Lung (tissue), 11 donors: ENCODE measurements at regions not wholly inside any gene's neighbourhood (a gene's known extent, or its start where the extent isn't known, plus 50 kb on each side); places are given as distances from the start of the nearest gene placed in this dataset.

Experiments
- ATAC-seq: fragments of 200-7000 bp; cut with Tn5 transposase; one replicate; pipeline ENCODE4 v1.9.1; 2020; ENCODE audit warnings: moderate number of reproducible peaks; ENCODE audit not compliant: insufficient read depth, low FRiP score
- DNase-seq, 3 donors: peaks; one replicate each; pipeline ENCODE4 v3.0.0-alpha.2; 2013 to 2017
- H3K27ac ChIP-seq, 2 donors: one replicate each; pipeline ENCODE4 v1.5.1; 2013; ENCODE audit warnings: mild to moderate bottlenecking in 2 of 2, moderate library complexity in 2 of 2, control low read depth in 1 of 2, inconsistent platforms in 1 of 2, low read depth in 1 of 2, low read length in 1 of 2
- H3K27me3 ChIP-seq, 3 donors: one replicate each; pipeline ENCODE4 v1.5.1; 2013; ENCODE audit warnings: low read length in 2 of 3; ENCODE audit not compliant: control insufficient read depth in 3 of 3, insufficient read depth in 3 of 3
- H3K36me3 ChIP-seq, 4 donors: one replicate each; pipeline ENCODE4 v1.5.1; 2013; ENCODE audit warnings: low read length in 4 of 4, mild to moderate bottlenecking in 1 of 4, moderate library complexity in 1 of 4; ENCODE audit not compliant: control insufficient read depth in 4 of 4, insufficient read depth in 4 of 4
- H3K4me1 ChIP-seq, 5 donors: one replicate each; pipeline ENCODE4 v1.5.1; 2013; ENCODE audit warnings: low read length in 5 of 5, mild to moderate bottlenecking in 2 of 5, moderate library complexity in 1 of 5; ENCODE audit not compliant: control insufficient read depth in 5 of 5, insufficient read depth in 5 of 5
- H3K4me3 ChIP-seq: one replicate; pipeline ENCODE4 v1.5.1; 2013; ENCODE audit warnings: mild to moderate bottlenecking, control low read depth, moderate library complexity
- H3K9ac ChIP-seq, 2 donors: one replicate each; pipeline ENCODE4 v1.5.1; 2013; ENCODE audit warnings: low read length in 2 of 2, control low read depth in 1 of 2; ENCODE audit not compliant: insufficient read depth in 1 of 2
- H3K9me3 ChIP-seq, 4 donors: one replicate each; pipeline ENCODE4 v1.5.1; 2013; ENCODE audit warnings: low read length in 3 of 4, mild to moderate bottlenecking in 1 of 4, moderate library complexity in 1 of 4; ENCODE audit not compliant: control insufficient read depth in 4 of 4, insufficient read depth in 3 of 4
- WGBS, 2 donors: extraction: QIAGEN DNeasy Blood & Tissue Kit; methylation state at CpG; one replicate each; pipeline ENCODE4 v1.1.7; 2013; 5-methylcytosine and 5-hydroxymethylcytosine counted together
- TF ChIP-seq, protein P1 (sequence below): IDR thresholded peaks from 2 replicates; pipeline ENCODE4 v1.5.1; 2012; ENCODE audit warnings: mild to moderate bottlenecking; ENCODE audit errors: control extremely low read depth, extremely low read depth
- donor health status: control.
- donor health status: control.
- donor health status: Bipolar disorder and iron deficiency.
- donor health status: healthy.
- donor health status: DM: yes; HTN: yes; CAD: no.

DNA sequence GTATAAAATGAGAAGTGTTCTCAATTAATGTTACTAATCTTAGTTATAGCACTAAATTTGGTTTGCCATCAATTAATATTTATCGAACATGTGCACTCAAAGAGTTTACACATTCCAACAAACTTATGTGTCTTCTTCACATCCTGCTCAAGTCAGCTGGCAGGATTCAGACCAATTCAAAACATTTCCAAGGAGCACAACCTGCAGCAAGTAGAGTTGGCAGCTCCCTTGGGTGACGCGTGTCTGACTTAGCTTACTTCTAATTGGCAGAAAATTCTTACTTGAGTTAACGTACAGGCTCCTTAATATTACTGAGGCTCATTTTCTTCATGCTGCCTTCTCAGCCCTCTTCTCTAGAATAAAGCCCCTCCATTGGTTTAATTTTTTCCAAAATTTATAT, 110.4 kb upstream of the PFN2 start:
- Histone ChIP-seq H3K9ac (no peak overlapping the region), H3K27me3 (no peaks in the 10 kb centered on the region), H3K4me3 (no peak overlapping the region), H3K36me3 (peaks cover 0 to 2% (median 0%) of the 10 kb centered on the region in 4 donors), H3K4me1 (peaks cover 0 to 40% (median 7%) of the 10 kb centered on the region in 5 donors), H3K27ac (no peak overlapping the region), H3K9me3 (peaks cover 0 to 8% (median 4%) of the 10 kb centered on the region in 4 donors)
- DNase-seq, result no peak
- TF ChIP-seq, protein P1, sequence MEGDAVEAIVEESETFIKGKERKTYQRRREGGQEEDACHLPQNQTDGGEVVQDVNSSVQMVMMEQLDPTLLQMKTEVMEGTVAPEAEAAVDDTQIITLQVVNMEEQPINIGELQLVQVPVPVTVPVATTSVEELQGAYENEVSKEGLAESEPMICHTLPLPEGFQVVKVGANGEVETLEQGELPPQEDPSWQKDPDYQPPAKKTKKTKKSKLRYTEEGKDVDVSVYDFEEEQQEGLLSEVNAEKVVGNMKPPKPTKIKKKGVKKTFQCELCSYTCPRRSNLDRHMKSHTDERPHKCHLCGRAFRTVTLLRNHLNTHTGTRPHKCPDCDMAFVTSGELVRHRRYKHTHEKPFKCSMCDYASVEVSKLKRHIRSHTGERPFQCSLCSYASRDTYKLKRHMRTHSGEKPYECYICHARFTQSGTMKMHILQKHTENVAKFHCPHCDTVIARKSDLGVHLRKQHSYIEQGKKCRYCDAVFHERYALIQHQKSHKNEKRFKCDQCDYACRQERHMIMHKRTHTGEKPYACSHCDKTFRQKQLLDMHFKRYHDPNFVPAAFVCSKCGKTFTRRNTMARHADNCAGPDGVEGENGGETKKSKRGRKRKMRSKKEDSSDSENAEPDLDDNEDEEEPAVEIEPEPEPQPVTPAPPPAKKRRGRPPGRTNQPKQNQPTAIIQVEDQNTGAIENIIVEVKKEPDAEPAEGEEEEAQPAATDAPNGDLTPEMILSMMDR, result no peak
- 80 to 81% methylated on average over 4 of the region's 4 CpGs for WGBS, 2 donors
- no peak for ATAC-seq

DNA sequence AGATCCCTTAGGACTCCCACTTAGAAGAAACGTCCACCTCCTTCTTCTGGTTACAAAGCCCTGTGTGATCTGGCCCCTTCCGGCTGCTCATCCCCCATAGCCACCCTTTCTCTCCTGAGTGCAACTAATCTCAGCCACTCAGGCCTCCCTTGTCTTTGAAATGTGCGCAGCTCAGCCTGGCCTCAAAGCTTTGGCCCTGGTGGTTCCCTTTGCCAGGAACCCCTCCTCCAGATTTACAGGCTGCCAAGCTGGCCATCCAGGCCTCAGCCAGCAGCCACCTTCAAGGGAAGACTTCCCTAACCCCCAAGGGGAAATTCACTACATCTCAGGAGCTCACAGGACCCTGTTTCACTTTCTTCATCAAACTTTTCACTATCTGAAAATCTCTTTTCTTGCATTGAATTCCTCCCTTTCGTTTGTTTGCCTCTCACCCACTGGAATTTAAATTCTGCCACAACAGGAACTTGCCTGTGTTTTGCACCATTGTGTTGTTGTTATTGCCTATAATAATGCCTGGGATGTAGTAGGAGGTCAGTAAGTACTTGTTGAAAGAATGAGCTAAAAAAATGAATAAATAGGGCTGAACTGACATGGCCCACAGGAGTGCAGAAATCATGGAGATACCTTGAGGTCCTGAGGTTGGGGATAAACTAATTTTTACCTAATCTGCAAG, 109.5 kb upstream of the PFN2 start:
- Histone ChIP-seq H3K9me3 (peaks cover 0 to 10% (median 5%) of the 10 kb centered on the region in 4 donors), H3K36me3 (peaks cover 0 to 2% (median 0%) of the 10 kb centered on the region in 4 donors), H3K4me3 (no peak overlapping the region), H3K27ac (no peak overlapping the region), H3K27me3 (no peaks in the 10 kb centered on the region), H3K4me1 (peaks cover 0 to 40% (median 7%) of the 10 kb centered on the region in 5 donors), H3K9ac (peak overlapping the region in 1 of 2 donors; percentile 13)
- WGBS, 2 donors, result 56 to 84% methylated on average over 4 of the region's 4 CpGs
- TF ChIP-seq, protein P1, result no peak
- ATAC-seq (no peak), DNase-seq (no peak)

DNA sequence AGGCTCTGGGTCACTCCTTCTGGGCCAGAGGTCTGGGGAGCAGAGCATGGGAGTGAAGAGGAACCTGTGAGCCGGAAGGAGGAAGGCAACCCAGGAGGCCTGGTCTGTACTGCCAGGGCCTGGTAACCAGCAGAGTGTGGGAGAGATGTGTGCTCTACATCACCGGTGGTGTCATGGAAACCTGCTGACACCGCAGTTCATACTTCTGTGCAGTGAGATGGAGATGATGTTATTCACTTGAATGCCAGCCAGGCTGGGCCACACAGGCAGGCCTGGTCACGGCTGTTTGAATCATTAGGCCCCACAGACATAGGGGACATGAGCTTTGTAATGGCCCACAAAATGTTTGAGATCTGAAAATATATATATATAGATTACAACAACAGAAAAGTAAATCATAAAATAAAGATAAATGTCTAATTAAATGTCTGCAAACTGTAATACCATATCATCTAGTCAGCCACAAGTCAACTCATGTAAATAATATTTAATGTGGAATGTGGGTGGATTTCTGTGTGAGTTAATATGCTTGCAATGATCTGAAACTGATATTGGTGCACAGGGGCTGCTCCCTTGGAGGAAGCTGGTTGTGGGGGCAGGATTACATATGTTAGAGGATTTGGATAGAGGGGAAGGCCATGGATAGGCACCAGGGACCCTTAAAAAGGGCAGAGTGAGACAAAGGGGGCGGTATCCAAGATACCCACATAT, 108.5 kb upstream of the PFN2 start:
- peaks cover 0 to 2% (median 0%) of the 10 kb centered on the region in 4 donors for H3K36me3 ChIP-seq
- TF ChIP-seq, protein P1, result no peak
- peak; percentile 80 to 84 (median 83) for DNase-seq
- H3K4me1 ChIP-seq, result peaks cover 0 to 50% (median 7%) of the 10 kb centered on the region in 5 donors
- 84 to 91% methylated on average over 5 of the region's 5 CpGs for WGBS, 2 donors
- no peaks in the 10 kb centered on the region for H3K27me3 ChIP-seq
- peaks cover 0 to 10% (median 5%) of the 10 kb centered on the region in 4 donors for H3K9me3 ChIP-seq
- no peak overlapping the region for H3K4me3 ChIP-seq
- ATAC-seq, result no peak
- H3K27ac ChIP-seq, result no peak overlapping the region
- peak overlapping the region in 1 of 2 donors; percentile 13 for H3K9ac ChIP-seq
